ENCODE measurements at regions not wholly inside any gene's neighbourhood (a gene's known extent, or its start where the extent isn't known, plus 50 kb on each side); places are given as distances from the start of the nearest gene placed in this dataset.
"Not testable (repeated sequence)": the region's sequence is repeated elsewhere in the genome, so short reads cannot be mapped to it uniquely, and the experiment has no call there.

- Histone ChIP-seq H3K4me2 (ENCODE audit: low read length) (no peak overlapping the region), H3K27ac (ENCODE audit: low read depth, low read length) (no peak overlapping the region)
- TF ChIP-seq EZH2phosphoT487 (IDR thresholded peaks at IDR 0.05; ENCODE audit: borderline replicate concordance, low read length) (no peak), CTCF (IDR thresholded peaks at IDR 0.05; ENCODE audit: low read depth, low read length, poor library complexity, severe bottlenecking) (no peak)
Measured at GRCh38 chr3:67941433-67942030, 287.1 kb upstream of the SUCLG2 start.

DNA sequence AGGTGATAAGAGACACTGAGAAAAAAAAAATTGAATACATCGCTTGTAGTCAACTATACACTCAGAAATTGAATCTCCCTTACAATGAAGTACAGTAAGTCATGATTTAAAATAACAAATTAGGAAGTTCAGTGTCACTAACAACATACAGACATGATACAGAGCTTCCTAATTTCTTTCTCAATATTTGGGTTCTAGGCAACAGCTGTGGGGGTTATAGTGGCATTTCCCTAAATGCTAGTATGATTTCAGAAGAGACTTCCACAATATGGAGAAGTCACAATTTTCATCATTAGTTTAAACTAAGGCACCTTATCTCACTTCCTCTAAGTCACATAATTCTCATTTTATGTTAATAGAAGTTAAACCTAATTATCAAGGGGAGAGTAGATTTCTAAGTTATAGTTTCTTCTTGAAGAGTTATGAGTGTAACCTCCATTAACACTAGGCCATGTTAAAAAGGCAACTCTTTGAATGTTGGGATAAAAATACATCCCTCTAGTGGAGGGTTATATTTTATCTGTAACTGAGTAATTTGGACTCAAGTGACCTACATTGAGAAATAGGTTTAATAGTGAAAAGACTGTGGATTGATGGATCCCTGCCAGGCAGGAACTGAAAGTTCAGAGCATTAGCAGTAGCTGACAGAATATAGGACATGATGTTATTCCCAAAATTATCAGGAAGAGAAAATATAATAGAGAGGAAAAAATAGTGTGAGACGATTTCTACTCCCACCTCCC, 286.0 kb upstream of the SUCLG2 start:
- Histone ChIP-seq H3K4me1 (ENCODE audit: control insufficient read depth, low read length) (peaks cover 11% of the 10 kb centered on the region), H3K36me3 (ENCODE audit: control insufficient read depth, low read length) (no peaks in the 10 kb centered on the region), H3K9me3 (ENCODE audit: control insufficient read depth, insufficient read depth, low read length) (peaks cover 7% of the 10 kb centered on the region; the same call in 1 of the 2 replicates), H3K79me2 (ENCODE audit: control insufficient read depth, low read length) (no peaks in the 10 kb centered on the region), H3K4me2 (ENCODE audit: low read length) (no peak overlapping the region), H3K9me2 (replicated peaks; ENCODE audit: control insufficient read depth, low read length) (no peaks in the 10 kb centered on the region), H3K4me3 (ENCODE audit: low read length) (no peak overlapping the region), H3K27ac (ENCODE audit: low read depth, low read length) (no peak overlapping the region), H3F3A (ENCODE audit: control insufficient read depth, insufficient read depth) (no peaks in the 10 kb centered on the region), H4K20me1 (ENCODE audit: control insufficient read depth, insufficient read depth, low read depth, low read length) (no peaks in the 10 kb centered on the region), H3K27me3 (ENCODE audit: control insufficient read depth, low read length) (no peaks in the 10 kb centered on the region)
- TF ChIP-seq EZH2phosphoT487 (IDR thresholded peaks at IDR 0.05; ENCODE audit: borderline replicate concordance, low read length) (no peak), CTCF (IDR thresholded peaks at IDR 0.05; ENCODE audit: low read depth, low read length, poor library complexity, severe bottlenecking) (peak; percentile 31)

More at GRCh38 chr3:67941433-67942030, 287.1 kb upstream of the SUCLG2 start:
- Histone ChIP-seq H3K79me2 (ENCODE audit: control insufficient read depth, low read length) (no peaks in the 10 kb centered on the region), H3K4me1 (ENCODE audit: control insufficient read depth, low read length) (peaks cover 13% of the 10 kb centered on the region), H4K20me1 (ENCODE audit: control insufficient read depth, insufficient read depth, low read depth, low read length) (no peaks in the 10 kb centered on the region), H3K9me2 (replicated peaks; ENCODE audit: control insufficient read depth, low read length) (no peaks in the 10 kb centered on the region), H3K27me3 (ENCODE audit: control insufficient read depth, low read length) (no peaks in the 10 kb centered on the region), H3K4me3 (ENCODE audit: low read length) (no peak overlapping the region), H3K9me3 (ENCODE audit: control insufficient read depth, insufficient read depth, low read length) (peaks cover 8% of the 10 kb centered on the region; the same call in 1 of the 2 replicates), H3K36me3 (ENCODE audit: control insufficient read depth, low read length) (no peaks in the 10 kb centered on the region), H3F3A (ENCODE audit: control insufficient read depth, insufficient read depth) (no peaks in the 10 kb centered on the region)

- Histone ChIP-seq H3K4me2 (ENCODE audit: low read length) (no peak overlapping the region), H3K9me2 (replicated peaks; ENCODE audit: control insufficient read depth, low read length) (no peaks in the 10 kb centered on the region), H3K27ac (ENCODE audit: low read depth, low read length) (no peak overlapping the region), H3K4me1 (ENCODE audit: control insufficient read depth, low read length) (peaks cover 11% of the 10 kb centered on the region), H4K20me1 (ENCODE audit: control insufficient read depth, insufficient read depth, low read depth, low read length) (no peaks in the 10 kb centered on the region), H3F3A (ENCODE audit: control insufficient read depth, insufficient read depth) (no peaks in the 10 kb centered on the region), H3K4me3 (ENCODE audit: low read length) (no peak overlapping the region), H3K36me3 (ENCODE audit: control insufficient read depth, low read length) (no peaks in the 10 kb centered on the region), H3K27me3 (ENCODE audit: control insufficient read depth, low read length) (no peaks in the 10 kb centered on the region), H3K79me2 (ENCODE audit: control insufficient read depth, low read length) (no peaks in the 10 kb centered on the region), H3K9me3 (ENCODE audit: control insufficient read depth, insufficient read depth, low read length) (peaks cover 11% of the 10 kb centered on the region; the same call in 1 of the 2 replicates)
- TF ChIP-seq CTCF (IDR thresholded peaks at IDR 0.05; ENCODE audit: low read depth, low read length, poor library complexity, severe bottlenecking), result no peak
- TF ChIP-seq EZH2phosphoT487 (IDR thresholded peaks at IDR 0.05; ENCODE audit: borderline replicate concordance, low read length), result no peak
Measured at GRCh38 chr3:67937498-67938118, 283.2 kb upstream of the SUCLG2 start.

GRCh38 chr3:67930394-67930793, 276.0 kb upstream of the SUCLG2 start:
- H4K20me1 ChIP-seq (ENCODE audit: control insufficient read depth, insufficient read depth, low read depth, low read length); H3K9me3 ChIP-seq (ENCODE audit: control insufficient read depth, insufficient read depth, low read length); H3K27ac ChIP-seq (ENCODE audit: low read depth, low read length); H3K27me3 ChIP-seq (ENCODE audit: control insufficient read depth, low read length); H3K9me2 ChIP-seq (replicated peaks; ENCODE audit: control insufficient read depth, low read length); H3K4me1 ChIP-seq (ENCODE audit: control insufficient read depth, low read length); H3K36me3 ChIP-seq (ENCODE audit: control insufficient read depth, low read length); H3K4me3 ChIP-seq (ENCODE audit: low read length); H3F3A ChIP-seq (ENCODE audit: control insufficient read depth, insufficient read depth); H3K79me2 ChIP-seq (ENCODE audit: control insufficient read depth, low read length); H3K4me2 ChIP-seq (ENCODE audit: low read length): not testable (repeated sequence)
